HG03175 (cell line): ENCODE measurements at regions not wholly inside any gene's neighbourhood (a gene's known extent, or its start where the extent isn't known, plus 50 kb on each side); places are given as distances from the start of the nearest gene placed in this dataset.

ENCODE experiments used
- ATAC-seq: cut with Tn5 transposase; IDR thresholded peaks from one replicate; pipeline ENCODE4 v1.9.1; 2021; ENCODE audit warnings: mild to moderate bottlenecking, moderate library complexity; ENCODE audit not compliant: unreplicated experiment

- no peak for ATAC-seq
These were observed 114.0 kb upstream of the PJA1 start for GRCh38 chrX:69279234-69279633.

GRCh38 chrX:69278031-69278687, 112.9 kb upstream of the PJA1 start:
- ATAC-seq = no peak

- no peak for ATAC-seq
These were observed 112.2 kb upstream of the PJA1 start for GRCh38 chrX:69277369-69277990.

GRCh38 chrX:69268611-69269010, 103.4 kb upstream of the PJA1 start:
- ATAC-seq = no peak

- ATAC-seq = no peak
These were observed 98.9 kb upstream of the PJA1 start for GRCh38 chrX:69264158-69264581.

- no peak for ATAC-seq
These were observed 98.1 kb upstream of the PJA1 start for GRCh38 chrX:69263251-69263820.

GRCh38 chrX:69262036-69262936, 97.0 kb upstream of the PJA1 start:
- ATAC-seq = no peak

GRCh38 chrX:69260169-69260568, 94.9 kb upstream of the PJA1 start:
- no peak for ATAC-seq

GRCh38 chrX:69258893-69259292, 93.6 kb upstream of the PJA1 start:
- ATAC-seq = no peak

- no peak for ATAC-seq
These were observed 92.4 kb upstream of the PJA1 start for GRCh38 chrX:69257499-69258127.

GRCh38 chrX:69256291-69256565, 91.0 kb upstream of the PJA1 start:
- no peak for ATAC-seq

- no peak for ATAC-seq
These were observed 90.4 kb upstream of the PJA1 start for GRCh38 chrX:69255441-69256290.

- no peak for ATAC-seq
These were observed 88.6 kb upstream of the PJA1 start for GRCh38 chrX:69253821-69254220.

GRCh38 chrX:69243276-69243675, 78.0 kb upstream of the PJA1 start:
- ATAC-seq = no peak

- no peak for ATAC-seq
These were observed 73.6 kb upstream of the PJA1 start for GRCh38 chrX:69238887-69239231.

- ATAC-seq = no peak
These were observed 73.0 kb upstream of the PJA1 start for GRCh38 chrX:69238114-69238886.

GRCh38 chrX:69237236-69237635, 72.0 kb upstream of the PJA1 start:
- no peak for ATAC-seq

- no peak for ATAC-seq
These were observed 71.4 kb upstream of the PJA1 start for GRCh38 chrX:69236641-69237040.

- ATAC-seq = no peak
These were observed 69.4 kb upstream of the PJA1 start for GRCh38 chrX:69234624-69235023.

GRCh38 chrX:69232945-69233344, 67.7 kb upstream of the PJA1 start:
- no peak for ATAC-seq
